H9 (cell line): ENCODE measurements at regions not wholly inside any gene's neighbourhood (a gene's known extent, or its start where the extent isn't known, plus 50 kb on each side); places are given as distances from the start of the nearest gene placed in this dataset.

ENCODE experiments used
- DNase-seq: peaks from one replicate; pipeline ENCODE4 v3.0.0-alpha.2; 2017
- H2AFZ ChIP-seq: one replicate; pipeline ENCODE4 v1.6.1; 2013; ENCODE audit warnings: mild to moderate bottlenecking, low read length, control low read depth, moderate library complexity
- H2AK5ac ChIP-seq: 2 replicates; pipeline ENCODE4 v1.6.1; 2013; ENCODE audit warnings: low read length, control low read depth, mixed read lengths; ENCODE audit not compliant: insufficient read length
- H2BK120ac ChIP-seq: one replicate; pipeline ENCODE4 v1.6.1; 2013; ENCODE audit warnings: low read depth, mild to moderate bottlenecking, low read length, control low read depth, inconsistent platforms; ENCODE audit not compliant: poor library complexity, severe bottlenecking
- H2BK12ac ChIP-seq: 2 replicates; pipeline ENCODE4 v1.6.1; 2013; ENCODE audit warnings: low read length, control low read depth, mixed read lengths, low read depth; ENCODE audit not compliant: insufficient read length
- H2BK15ac ChIP-seq: 2 replicates; pipeline ENCODE4 v1.6.1; 2013; ENCODE audit warnings: low read depth, low read length, control low read depth
- H2BK20ac ChIP-seq: one replicate; pipeline ENCODE4 v1.6.1; 2013; ENCODE audit warnings: low read depth, mild to moderate bottlenecking, low read length, control low read depth, inconsistent platforms; ENCODE audit not compliant: poor library complexity, severe bottlenecking
- H2BK5ac ChIP-seq: 2 replicates; pipeline ENCODE4 v1.6.1; 2013; ENCODE audit warnings: low read length, control low read depth, mixed read lengths; ENCODE audit not compliant: insufficient read length
- H3K14ac ChIP-seq: 2 replicates; pipeline ENCODE4 v1.6.1; 2013; ENCODE audit warnings: low read length, control low read depth; ENCODE audit not compliant: insufficient read depth
- H3K18ac ChIP-seq: 2 replicates; pipeline ENCODE4 v1.6.1; 2013; ENCODE audit warnings: low read depth, mild to moderate bottlenecking, mixed read lengths, low read length, control low read depth; ENCODE audit not compliant: insufficient read length
- H3K23ac ChIP-seq: 2 replicates; pipeline ENCODE4 v1.6.1; 2013; ENCODE audit warnings: low read length, control low read depth, mixed read lengths, low read depth; ENCODE audit not compliant: insufficient read length
- H3K23me2 ChIP-seq: 2 replicates; pipeline ENCODE4 v1.6.1; 2013; ENCODE audit warnings: low read depth, mild to moderate bottlenecking, mixed read lengths, low read length, control low read depth; ENCODE audit not compliant: insufficient read length, poor library complexity, severe bottlenecking
- H3K27ac ChIP-seq: 2 replicates; pipeline ENCODE4 v1.5.1; 2013; ENCODE audit warnings: low read length, control low read depth, mixed read lengths, low read depth; ENCODE audit not compliant: insufficient read length
- H3K27me3 ChIP-seq: 2 replicates; pipeline ENCODE4 v1.6.1; 2013; ENCODE audit warnings: low read length, control low read depth, inconsistent platforms; ENCODE audit not compliant: insufficient read depth
- H3K4ac ChIP-seq: 2 replicates; pipeline ENCODE4 v1.6.1; 2013; ENCODE audit warnings: low read depth, mild to moderate bottlenecking, control low read depth, inconsistent platforms, low read length, moderate library complexity
- H3K4me1 ChIP-seq: 2 replicates; pipeline ENCODE4 v1.6.1; 2013; ENCODE audit warnings: low read length, control low read depth, inconsistent platforms; ENCODE audit not compliant: insufficient read depth
- H3K4me2 ChIP-seq: 2 replicates; pipeline ENCODE4 v1.6.1; 2013; ENCODE audit warnings: low read length, control low read depth, mixed read lengths; ENCODE audit not compliant: insufficient read length, insufficient read depth
- H3K56ac ChIP-seq: 2 replicates; pipeline ENCODE4 v1.6.1; 2013; ENCODE audit warnings: low read depth, mild to moderate bottlenecking, mixed read lengths, low read length, control low read depth; ENCODE audit not compliant: insufficient read length
- H3K79me1 ChIP-seq: 2 replicates; pipeline ENCODE4 v1.6.1; 2013; ENCODE audit warnings: low read depth, mild to moderate bottlenecking, moderate library complexity, low read length, control low read depth, inconsistent platforms; ENCODE audit not compliant: insufficient read depth, poor library complexity, severe bottlenecking
- H3K79me2 ChIP-seq: 2 replicates; pipeline ENCODE4 v1.6.1; 2013; ENCODE audit warnings: low read length, control low read depth, inconsistent platforms; ENCODE audit not compliant: insufficient read depth
- H3K9ac ChIP-seq: 2 replicates; pipeline ENCODE4 v1.6.1; 2013; ENCODE audit warnings: low read length, control low read depth, mixed read lengths; ENCODE audit not compliant: insufficient read length; ENCODE audit errors: extremely low read depth
- H3K9me3 ChIP-seq: one replicate; pipeline ENCODE4 v1.6.1; 2013; ENCODE audit warnings: low read depth, low read length, inconsistent platforms; ENCODE audit not compliant: control insufficient read depth
- H3T11ph ChIP-seq: one replicate; pipeline ENCODE4 v1.6.1; 2013; ENCODE audit warnings: mild to moderate bottlenecking, low read length, control low read depth, inconsistent platforms
- H4K20me1 ChIP-seq: one replicate; pipeline ENCODE4 v1.6.1; 2013; ENCODE audit not compliant: control insufficient read depth, insufficient read length, insufficient read depth
- H4K5ac ChIP-seq: 2 replicates; pipeline ENCODE4 v1.6.1; 2013; ENCODE audit warnings: low read depth, mild to moderate bottlenecking, mixed read lengths, low read length, control low read depth; ENCODE audit not compliant: insufficient read length
- H4K8ac ChIP-seq: replicated peaks from 2 replicates; pipeline ENCODE4 v1.6.1; 2013; ENCODE audit warnings: low read length, control low read depth, mixed read lengths, low read depth; ENCODE audit not compliant: insufficient read length
- H4K91ac ChIP-seq: 2 replicates; pipeline ENCODE4 v1.6.1; 2013; ENCODE audit warnings: low read depth, mild to moderate bottlenecking, moderate library complexity, mixed read lengths, low read length, control low read depth; ENCODE audit not compliant: insufficient read length
- H3K27ac Mint-ChIP-seq, 3 experiments: 2 replicates in 2 of 3; 3 replicates in 1 of 3; pipeline ENCODE4 v1.8.0; 2020 to 2021; ENCODE audit warnings: mixed read lengths in 3 of 3, mild to moderate bottlenecking in 1 of 3, moderate library complexity in 1 of 3
- H3K27me3 Mint-ChIP-seq: 2 replicates; pipeline ENCODE4 v1.8.0; 2021; ENCODE audit warnings: low read depth, mild to moderate bottlenecking, moderate library complexity, mixed read lengths
- H3K36me3 Mint-ChIP-seq, 3 experiments: 2 replicates in 2 of 3; 3 replicates in 1 of 3; pipeline ENCODE4 v1.8.0; 2020 to 2021; ENCODE audit warnings: low read depth in 3 of 3, mixed read lengths in 3 of 3; ENCODE audit not compliant: insufficient read depth in 1 of 3
- H3K4me1 Mint-ChIP-seq, 2 experiments: 2 replicates each; pipeline ENCODE4 v1.8.0; 2020; ENCODE audit warnings: mixed read lengths in 2 of 2
- H3K4me3 Mint-ChIP-seq, 2 experiments: 2 replicates in 1 of 2; 3 replicates in 1 of 2; pipeline ENCODE4 v1.8.0; 2020 to 2021; ENCODE audit warnings: mild to moderate bottlenecking in 2 of 2, mixed read lengths in 2 of 2, moderate library complexity in 1 of 2
- H3K9me3 Mint-ChIP-seq, 2 experiments: 2 replicates in 1 of 2; 3 replicates in 1 of 2; pipeline ENCODE4 v1.8.0; 2020; ENCODE audit warnings: mild to moderate bottlenecking in 2 of 2, mixed read lengths in 2 of 2, moderate library complexity in 1 of 2
- CTCF ChIP-seq: fragments of 200-600 bp; sonication (generic); conservative IDR thresholded peaks from 3 replicates; pipeline ENCODE4 v1.8.0; 2021; ENCODE audit warnings: antibody characterized with exemption, mild to moderate bottlenecking
- WGBS: extraction: QIAGEN DNeasy Blood & Tissue Kit; methylation state at CpG from one replicate; pipeline ENCODE4 v1.1.7; 2013; ENCODE audit warnings: missing lambda C conversion rate, low lambda C conversion rate, mixed read lengths; ENCODE audit not compliant: insufficient read length; ENCODE audit errors: extremely low coverage; 5-methylcytosine and 5-hydroxymethylcytosine counted together

- H4K5ac ChIP-seq: no peak overlapping the region
- DNase-seq: no peak
- no peak overlapping the region for H4K91ac ChIP-seq
- H3K23me2 ChIP-seq: no peaks in the 10 kb centered on the region
- no peaks in the 10 kb centered on the region for H3K9me3 ChIP-seq
- H4K8ac ChIP-seq: no peak overlapping the region
- Mint-ChIP-seq H3K27ac (no peak overlapping the region; a peak in 1 of 7 replicates), H3K4me3 (no peak overlapping the region), H3K9me3 (peaks cover 0 to 3% of the 10 kb centered on the region in 2 experiments; a peak in 1 of 5 replicates), H3K36me3 (peaks cover 0 to 4% (median 0%) of the 10 kb centered on the region in 3 experiments; a peak in 1 of 7 replicates), H3K4me1 (peaks cover 0 to 3% of the 10 kb centered on the region in 2 experiments; a peak in 1 of 4 replicates), H3K27me3 (no peaks in the 10 kb centered on the region)
- H3K56ac ChIP-seq: no peak overlapping the region
- no peaks in the 10 kb centered on the region for H3K79me2 ChIP-seq
- H3K4me1 ChIP-seq: no peaks in the 10 kb centered on the region
- H3K27ac ChIP-seq: no peak overlapping the region
- no peak overlapping the region for H2BK12ac ChIP-seq
- no peak overlapping the region for H3K18ac ChIP-seq
- no peak overlapping the region for H2BK15ac ChIP-seq
- H3K4ac ChIP-seq: no peak overlapping the region
- no peak overlapping the region for H3T11ph ChIP-seq
- no peak overlapping the region for H3K4me2 ChIP-seq
- H3K23ac ChIP-seq: no peak overlapping the region
- H3K9ac ChIP-seq: no peak overlapping the region
- no peak overlapping the region for H2AK5ac ChIP-seq
- no peak overlapping the region for H2AFZ ChIP-seq
- TF ChIP-seq CTCF: no peak
- H2BK5ac ChIP-seq: no peak overlapping the region
- H3K14ac ChIP-seq: no peak overlapping the region
- H3K27me3 ChIP-seq: no peaks in the 10 kb centered on the region
- H4K20me1 ChIP-seq: no peaks in the 10 kb centered on the region
- H2BK20ac ChIP-seq: no peak overlapping the region
- no peaks in the 10 kb centered on the region for H3K79me1 ChIP-seq
- no peak overlapping the region for H2BK120ac ChIP-seq
- no CpG with 5 or more reads among the region's 2 CpGs for WGBS
Measured at GRCh38 chr14:26846388-26846787, 248.6 kb upstream of the NOVA1 start.
